Renal cortex interstitium (tissue), 11 donors: ENCODE measurements at regions not wholly inside any gene's neighbourhood (a gene's known extent, or its start where the extent isn't known, plus 50 kb on each side); places are given as distances from the start of the nearest gene placed in this dataset.
A peak's percentile ranks its signal among the peaks of the same experiment; 100 is the strongest.
"Not testable (repeated sequence)": the region's sequence is repeated elsewhere in the genome, so short reads cannot be mapped to it uniquely, and the experiment has no call there.

Source experiments
- DNase-seq, 11 donors: peaks; one replicate each; pipeline ENCODE4 v3.0.0-alpha.2; 2013; ENCODE audit warnings: low read depth in 9 of 11, low spot score in 4 of 11; ENCODE audit errors: extremely low read depth in 1 of 11

DNA sequence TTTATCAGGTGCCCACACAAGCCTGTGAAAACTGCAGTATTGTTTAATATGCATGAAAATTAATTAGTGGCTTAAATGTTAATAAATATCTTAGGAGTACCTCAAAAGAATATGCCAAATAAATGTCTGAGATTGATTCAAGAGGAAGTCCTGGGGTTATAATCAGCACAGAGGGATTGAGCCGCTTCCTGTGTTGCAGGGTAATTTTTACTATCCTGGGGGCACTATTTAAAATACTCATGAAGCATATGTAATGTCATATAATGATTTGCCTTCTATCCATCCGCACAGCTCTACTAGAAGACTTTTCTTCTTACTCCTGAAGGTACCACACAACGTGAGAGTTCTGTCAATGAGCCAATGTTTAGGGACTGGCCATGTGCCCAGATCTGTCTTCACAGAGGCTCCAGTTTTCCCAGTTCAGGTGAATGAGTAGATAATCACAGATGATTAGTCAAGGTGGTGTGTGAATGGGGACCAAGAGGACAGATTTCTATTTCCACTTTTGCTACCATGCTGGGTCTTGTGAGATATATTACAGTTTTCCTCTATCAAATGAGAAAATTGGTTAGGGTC is 233.3 kb downstream of the USP46 start:
- no peak for DNase-seq

DNA sequence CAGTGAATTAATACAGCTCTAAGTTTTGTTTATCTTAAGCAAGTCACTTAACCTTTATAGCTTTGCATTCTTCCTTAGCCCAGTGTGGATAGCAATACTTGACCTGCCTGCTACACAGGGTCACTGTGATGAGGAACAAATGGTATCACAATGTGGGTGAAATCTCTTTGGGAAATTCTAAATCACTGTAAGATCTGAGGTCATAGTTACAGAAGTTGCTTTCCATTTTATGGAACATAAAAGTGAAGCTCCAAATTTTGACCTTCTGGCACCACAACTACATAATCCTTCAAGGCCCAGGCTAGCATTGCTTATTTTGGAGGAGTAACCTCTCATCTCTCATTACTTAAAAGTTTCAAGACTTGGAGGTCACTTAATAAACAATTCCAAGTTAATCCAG is 227.7 kb downstream of the USP46 start:
- peak in 9 of 11 donors; percentile 28 to 70 (median 53) for DNase-seq

DNA sequence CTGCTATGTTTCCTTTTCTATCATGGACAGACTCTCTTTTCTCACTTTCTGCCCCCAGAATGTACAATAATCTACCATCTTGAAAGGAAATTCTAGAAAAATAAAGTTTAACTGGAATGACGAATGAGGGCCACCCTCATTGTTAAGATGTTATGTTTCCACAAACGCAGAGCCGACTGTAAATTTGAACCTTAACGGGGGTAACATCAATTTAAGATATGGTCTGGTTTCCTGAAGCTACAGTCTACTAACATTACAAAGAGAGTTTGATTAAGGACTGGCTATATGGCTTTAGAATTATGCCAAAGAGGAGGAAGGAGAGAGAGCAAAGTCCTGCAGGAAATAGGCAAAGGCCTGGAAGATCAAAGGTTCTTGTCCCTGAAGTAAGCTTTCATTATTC is 227.2 kb downstream of the USP46 start:
- peak in 6 of 11 donors; percentile 35 to 57 (median 54) for DNase-seq

DNA sequence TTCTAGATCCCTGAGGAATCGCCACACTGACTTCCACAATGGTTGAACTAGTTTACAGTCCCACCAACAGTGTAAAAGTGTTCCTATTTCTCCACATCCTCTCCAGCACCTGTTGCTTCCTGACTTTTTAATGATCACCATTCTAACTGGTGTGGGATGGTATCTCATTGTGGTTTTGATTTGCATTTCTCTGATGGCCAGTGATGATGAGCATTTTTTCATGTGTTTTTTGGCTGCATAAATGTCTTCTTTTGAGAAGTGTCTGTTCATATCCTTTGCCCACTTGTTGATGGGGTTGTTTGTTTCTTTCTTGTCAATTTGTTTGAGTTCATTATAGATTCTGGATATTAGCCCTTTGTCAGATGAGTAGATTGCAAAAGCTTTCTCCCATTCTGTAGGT is 216.6 kb downstream of the USP46 start:
- not testable (repeated sequence) for DNase-seq

DNA sequence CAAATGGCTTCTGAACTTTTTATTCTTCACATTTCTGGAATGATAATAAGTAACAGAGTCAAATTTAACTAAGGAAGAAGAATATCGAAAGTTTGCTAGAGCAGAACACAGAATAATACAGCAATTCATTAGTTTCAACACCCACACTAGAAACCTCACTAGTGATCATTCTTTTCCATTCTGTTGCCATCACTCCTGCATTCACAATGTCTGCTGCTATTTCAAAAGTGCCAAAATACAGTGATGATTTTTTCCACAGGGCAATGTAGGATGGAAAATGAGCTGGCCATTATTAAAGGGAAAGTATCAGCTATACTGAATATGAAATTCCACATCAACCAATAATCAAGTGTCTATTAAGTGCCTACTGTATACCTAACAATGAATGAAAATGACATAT is 186.7 kb downstream of the USP46 start:
- DNase-seq: no peak

DNA sequence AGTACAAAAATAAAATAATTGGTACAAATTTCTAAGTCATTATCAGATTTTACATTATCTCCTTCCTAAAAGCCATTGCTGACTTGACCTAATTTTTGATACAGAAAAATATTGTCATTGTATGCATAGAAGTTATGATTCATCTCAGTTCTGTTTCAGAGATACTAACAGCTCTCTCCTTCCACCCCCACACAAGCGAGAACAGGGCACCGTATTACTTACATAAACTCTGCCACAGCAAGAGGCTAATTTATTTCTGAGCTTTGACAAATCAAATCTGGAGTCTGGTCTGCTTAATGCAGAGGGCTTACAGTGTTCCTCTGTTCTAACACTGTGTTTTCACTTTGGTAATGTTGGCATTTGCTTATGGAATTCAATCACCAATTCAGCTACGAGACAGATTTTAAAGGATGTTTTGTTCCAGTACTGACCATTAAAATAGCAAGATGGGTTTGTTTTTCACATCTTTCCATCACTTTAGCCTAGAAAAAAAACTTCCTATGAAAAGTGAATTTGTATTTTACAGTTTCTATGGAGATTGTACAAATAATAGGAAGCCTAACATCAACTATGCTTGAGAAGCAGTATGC is 181.8 kb downstream of the USP46 start:
- no peak for DNase-seq

DNA sequence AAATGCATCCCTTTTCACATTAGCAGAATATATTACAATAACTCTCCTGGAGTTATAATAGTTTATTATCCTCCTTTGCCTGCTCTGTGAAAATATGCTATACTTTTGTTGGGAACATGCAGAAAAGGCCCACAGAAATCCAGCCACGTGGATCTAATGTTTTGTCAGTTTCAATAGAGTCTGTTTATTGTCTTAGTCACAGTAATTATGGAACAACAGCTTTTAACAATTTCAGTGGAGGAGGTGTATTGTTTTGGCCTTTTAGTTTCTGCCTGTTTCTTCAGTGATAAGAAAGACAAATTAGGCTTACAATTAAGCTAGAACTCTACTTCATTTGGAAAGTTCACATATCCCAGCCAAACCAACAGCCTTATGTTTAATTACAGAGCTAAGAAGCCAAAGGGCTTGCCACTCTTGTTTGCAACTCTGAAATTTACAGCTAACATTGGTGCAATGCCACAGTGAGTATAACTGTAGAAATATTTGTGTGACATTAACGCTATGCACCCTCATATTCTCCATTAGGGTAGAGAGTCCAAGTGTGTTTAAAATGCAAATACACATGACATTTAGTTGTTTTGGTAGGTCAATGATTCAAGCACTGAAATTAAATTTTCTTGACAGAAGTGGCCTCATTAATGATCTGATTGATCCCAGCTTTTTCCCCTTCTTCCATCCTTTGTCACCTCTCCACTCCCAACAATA is 175.8 kb downstream of the USP46 start:
- DNase-seq: peak in 9 of 11 donors; percentile 26 to 72 (median 52)

DNA sequence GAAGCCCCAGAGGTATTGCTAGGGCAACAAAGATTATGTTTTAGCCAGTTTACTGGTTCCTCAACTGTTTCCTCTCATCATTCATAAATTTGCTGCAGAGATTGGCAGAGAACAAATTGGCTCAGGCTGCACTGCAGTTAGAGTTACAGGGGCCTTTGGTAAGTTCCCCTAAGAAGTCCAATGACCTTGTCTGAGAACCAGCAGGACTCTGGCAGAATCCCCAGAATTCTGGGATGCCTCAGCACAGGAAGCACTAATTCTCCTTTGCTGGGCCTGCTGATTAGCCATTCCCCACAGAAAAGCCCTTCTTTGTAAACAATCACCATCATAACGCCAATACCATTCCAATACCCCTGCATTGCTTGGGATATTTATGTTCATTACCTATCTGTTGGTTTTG is 151.3 kb downstream of the USP46 start:
- DNase-seq: peak in 3 of 11 donors; percentile 21 to 50 (median 40)

DNA sequence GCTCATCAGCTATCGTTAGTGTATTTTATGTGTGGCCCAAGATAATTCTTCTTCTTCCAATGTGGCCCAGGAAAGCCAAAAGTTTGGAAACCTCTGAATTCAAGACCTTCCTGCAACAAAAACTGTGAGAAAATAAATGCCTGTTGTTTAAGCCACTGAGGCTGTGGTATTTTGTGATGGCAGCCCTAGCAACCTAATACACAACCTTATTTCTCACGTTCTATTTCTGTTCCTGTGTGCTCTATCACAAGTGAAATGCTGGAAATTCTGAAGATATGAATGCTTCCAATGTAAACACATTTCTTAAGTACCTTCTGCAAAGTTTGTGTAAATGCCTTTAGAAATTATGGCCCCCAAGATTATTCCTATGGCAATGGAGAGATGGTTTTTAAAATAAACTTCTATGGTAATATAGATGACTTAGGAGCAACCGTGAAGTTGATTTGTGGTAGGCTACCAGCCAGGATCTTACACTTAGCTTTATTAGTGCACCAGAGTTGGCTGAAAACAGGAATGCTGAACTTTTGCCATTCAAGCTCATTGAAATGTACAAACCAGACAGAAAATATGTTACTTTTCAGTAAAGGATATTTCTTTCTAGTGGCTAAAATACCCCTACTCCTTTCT is 148.0 kb downstream of the USP46 start:
- DNase-seq: peak in 6 of 11 donors; percentile 7 to 45 (median 25)

DNA sequence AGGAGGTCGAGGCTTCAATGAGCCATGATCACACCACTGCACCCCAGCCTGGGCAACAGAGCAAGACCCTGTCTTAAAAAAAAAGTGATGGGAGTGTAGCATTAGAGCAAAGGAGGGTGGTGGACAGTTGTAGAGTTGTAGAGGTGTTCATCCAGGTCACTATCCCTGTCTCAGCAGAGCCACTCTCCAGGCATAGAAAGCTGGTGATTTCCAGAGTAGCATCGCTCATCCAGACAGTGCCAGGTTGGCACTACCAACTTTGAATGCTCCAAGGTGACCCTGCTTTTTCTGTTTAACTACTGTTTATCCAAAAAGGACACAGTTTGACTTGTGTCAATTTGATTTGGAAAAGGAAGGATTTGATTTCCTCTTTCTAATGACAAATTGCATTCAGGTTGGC is 147.3 kb downstream of the USP46 start:
- no peak for DNase-seq

DNA sequence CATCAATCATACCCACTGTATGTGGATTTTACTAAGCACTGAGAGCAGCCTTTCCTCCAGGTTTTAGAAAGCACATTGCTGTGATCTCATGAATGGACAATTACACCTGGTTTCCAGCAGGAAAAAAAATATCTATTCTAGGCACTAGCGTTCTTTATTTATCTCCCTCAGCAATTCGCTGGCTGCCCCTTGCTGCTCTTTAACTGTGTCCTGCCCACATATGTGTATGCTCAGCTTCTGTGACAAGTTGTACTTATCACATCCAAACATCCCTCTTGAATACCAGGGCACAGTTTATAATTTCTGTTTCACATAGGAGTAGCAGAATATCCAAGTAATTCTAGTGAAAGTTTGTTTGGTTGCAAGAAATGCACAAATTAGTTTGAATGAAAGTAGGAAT is 146.8 kb downstream of the USP46 start:
- DNase-seq: no peak

DNA sequence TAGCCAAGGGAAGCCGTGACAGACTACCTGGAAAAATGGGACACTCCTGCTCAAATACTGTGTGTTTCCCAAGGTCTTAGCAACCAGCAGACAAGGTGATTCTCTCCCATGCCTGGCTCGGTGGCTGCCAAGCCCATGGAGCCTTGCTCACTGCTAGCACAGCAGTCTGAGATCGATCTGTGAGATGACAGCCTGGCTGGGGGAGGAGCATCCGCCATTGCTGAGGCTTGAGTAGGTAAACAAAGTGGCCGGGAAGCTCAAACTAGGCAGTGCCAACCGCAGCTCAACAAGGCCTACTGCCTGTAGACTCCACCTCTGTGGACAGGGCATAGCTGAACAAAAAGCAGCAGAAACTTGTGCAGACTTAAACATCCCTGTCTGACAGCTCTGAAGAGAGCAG is 137.0 kb downstream of the USP46 start:
- DNase-seq: not testable (repeated sequence)

DNA sequence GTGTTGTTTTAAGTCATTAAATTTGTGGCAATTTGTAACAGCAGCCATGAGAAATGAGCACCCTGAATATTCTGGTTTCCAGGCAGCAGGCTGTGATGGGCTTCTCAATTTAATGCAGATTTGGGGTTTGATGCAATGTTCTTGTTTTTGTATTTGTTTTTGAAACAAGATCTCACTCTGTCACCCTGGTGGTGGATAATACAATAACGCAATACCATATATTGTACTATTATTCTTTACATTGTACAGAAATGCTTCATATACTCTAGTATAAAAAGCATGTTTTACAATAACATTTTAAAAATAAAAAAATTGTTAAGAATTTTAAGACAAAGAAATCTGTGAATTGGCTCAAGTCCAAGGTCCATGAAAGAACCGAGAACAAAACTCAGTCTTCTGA is 129.1 kb downstream of the USP46 start:
- DNase-seq: no peak

DNA sequence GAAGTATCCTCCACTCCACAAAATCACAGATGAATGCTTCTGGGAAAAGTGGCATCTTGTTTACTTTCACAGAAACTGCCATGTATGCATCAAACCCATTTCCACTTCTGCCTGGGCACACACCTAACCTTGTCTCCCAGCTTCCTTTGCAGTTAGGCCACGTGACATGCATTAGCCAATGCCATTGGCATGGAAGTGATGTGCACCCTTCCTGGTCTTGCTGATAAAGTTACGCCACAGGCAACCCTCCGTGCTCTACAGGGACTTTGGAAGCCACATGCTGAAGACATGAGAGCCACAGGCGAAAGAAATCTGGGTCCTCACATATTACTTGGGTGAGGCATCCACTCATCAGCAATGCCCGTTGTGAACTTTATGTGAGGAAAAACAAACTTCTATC is 123.3 kb downstream of the USP46 start:
- DNase-seq: no peak
